ENCODE measurements at regions not wholly inside any gene's neighbourhood (a gene's known extent, or its start where the extent isn't known, plus 50 kb on each side); places are given as distances from the start of the nearest gene placed in this dataset.

DNA sequence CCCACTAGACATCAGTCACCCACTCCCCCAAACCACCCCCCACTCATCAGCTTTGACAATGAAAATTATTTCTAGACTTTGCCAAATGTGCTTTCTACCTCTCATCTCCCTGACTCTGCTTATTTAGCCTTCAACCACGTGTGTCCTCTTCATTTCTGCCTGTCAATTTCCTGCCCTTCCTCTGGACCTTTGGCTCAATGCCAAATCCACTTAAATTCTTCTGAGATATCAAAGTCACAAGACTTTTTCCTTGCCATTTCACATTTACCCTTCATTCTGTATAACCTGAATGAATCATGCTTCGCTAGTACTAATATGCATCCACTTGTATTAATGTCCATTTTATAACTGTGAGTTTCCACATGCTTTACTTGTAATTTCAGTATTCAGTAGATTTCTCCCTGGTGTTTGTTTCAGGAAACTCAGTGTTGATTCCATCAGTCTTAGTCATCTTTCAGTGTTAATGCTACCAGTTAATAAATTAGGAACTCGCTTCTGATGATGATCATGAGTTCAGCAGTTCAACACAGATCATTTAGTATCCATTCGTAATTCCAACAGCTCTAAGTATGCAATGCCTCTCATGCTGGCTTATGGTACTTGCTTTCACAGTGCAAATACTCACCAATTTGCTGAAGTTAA, 128.2 kb upstream of the OSTN start:
- H3K27me3 ChIP-seq (ENCODE audit: control insufficient read depth, insufficient read depth, low read length) = no peaks in the 10 kb centered on the region
- no peaks in the 10 kb centered on the region for H3K4me1 ChIP-seq (ENCODE audit: control insufficient read depth, insufficient read depth, low read length)
- H3K9me3 ChIP-seq (ENCODE audit: control insufficient read depth, insufficient read depth, low read length) = no peaks in the 10 kb centered on the region

DNA sequence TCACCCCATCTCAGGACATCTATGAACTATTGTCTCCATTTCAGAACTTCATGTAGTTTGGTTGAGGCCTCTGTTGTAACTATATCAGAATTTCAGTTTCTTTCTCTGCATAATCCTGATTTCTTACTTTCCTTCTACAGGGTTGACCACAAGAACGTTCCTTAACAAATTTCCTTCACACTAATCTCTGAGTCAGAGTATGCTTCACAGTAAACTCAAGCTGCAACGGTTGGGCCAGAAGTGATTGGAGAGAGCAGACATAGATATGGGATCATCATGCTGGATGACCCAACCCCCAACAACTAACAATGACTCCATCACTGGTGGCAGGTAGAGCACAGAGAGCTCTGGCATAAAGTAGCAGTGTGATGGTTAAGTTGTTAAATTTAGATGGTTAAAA, 128.8 kb upstream of the OSTN start:
- Histone ChIP-seq H3K4me3 (ENCODE audit: low read depth, low read length) (no peak overlapping the region), H3K9ac (ENCODE audit: low read depth, low read length) (no peak overlapping the region), H3K4me1 (ENCODE audit: control insufficient read depth, insufficient read depth, low read length) (no peaks in the 10 kb centered on the region), H3K27me3 (ENCODE audit: control insufficient read depth, insufficient read depth, low read length) (no peaks in the 10 kb centered on the region), H3K36me3 (ENCODE audit: control insufficient read depth, insufficient read depth, low read length) (no peaks in the 10 kb centered on the region), H3K9me3 (ENCODE audit: control insufficient read depth, insufficient read depth, low read length) (no peaks in the 10 kb centered on the region)

More for the DNA sequence above, 128.2 kb upstream of the OSTN start:
- no peaks in the 10 kb centered on the region for H3K36me3 ChIP-seq (ENCODE audit: control insufficient read depth, insufficient read depth, low read length)
- H3K9ac ChIP-seq (ENCODE audit: low read depth, low read length) = no peak overlapping the region
- H3K4me3 ChIP-seq (ENCODE audit: low read depth, low read length) = no peak overlapping the region

DNA sequence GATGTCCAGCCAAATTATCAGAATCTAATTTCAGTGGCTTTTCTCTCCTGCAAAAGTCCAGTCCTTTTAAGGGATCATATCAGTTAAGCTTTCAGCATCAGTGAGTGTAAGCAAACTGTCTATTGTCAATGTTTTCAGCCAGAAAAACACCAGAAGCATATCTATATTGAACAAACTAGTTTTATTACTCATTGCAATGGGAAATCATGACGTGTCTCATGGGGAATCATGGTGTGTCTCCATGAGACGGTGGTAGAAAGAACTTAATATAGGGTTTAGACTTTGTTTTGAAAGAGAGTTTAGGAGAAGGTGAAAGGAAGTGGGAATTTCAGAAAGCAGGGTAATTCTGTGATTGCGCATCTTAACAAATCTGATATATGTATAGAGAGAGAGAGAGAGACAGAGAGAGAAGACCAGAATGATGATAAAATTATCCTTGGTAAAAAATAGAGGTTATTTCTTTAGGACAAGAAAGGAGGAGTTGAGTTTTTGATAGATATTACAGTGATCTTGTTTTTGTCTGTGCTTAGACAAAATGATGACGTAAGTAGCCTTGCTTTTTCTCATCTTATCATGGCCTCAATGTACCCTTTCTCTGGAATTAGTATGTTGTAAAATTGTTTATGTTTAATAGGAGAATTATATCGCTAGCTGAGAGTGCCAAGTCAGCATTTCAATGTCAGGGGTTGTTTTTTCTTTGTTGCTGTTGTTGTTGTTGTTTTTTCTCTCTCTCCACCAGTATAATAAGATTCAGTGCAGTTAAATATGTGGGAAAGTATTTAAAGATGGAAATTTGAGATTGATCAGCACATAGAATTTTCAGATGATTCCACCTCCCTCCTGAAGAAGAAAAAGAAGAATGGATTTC, 129.9 kb upstream of the OSTN start:
- Histone ChIP-seq H3K27me3 (ENCODE audit: control insufficient read depth, insufficient read depth, low read length) (no peaks in the 10 kb centered on the region), H3K36me3 (ENCODE audit: control insufficient read depth, insufficient read depth, low read length) (no peaks in the 10 kb centered on the region), H3K9me3 (ENCODE audit: control insufficient read depth, insufficient read depth, low read length) (no peaks in the 10 kb centered on the region), H3K4me3 (ENCODE audit: low read depth, low read length) (no peak overlapping the region), H3K9ac (ENCODE audit: low read depth, low read length) (no peak overlapping the region), H3K4me1 (ENCODE audit: control insufficient read depth, insufficient read depth, low read length) (no peaks in the 10 kb centered on the region)

DNA sequence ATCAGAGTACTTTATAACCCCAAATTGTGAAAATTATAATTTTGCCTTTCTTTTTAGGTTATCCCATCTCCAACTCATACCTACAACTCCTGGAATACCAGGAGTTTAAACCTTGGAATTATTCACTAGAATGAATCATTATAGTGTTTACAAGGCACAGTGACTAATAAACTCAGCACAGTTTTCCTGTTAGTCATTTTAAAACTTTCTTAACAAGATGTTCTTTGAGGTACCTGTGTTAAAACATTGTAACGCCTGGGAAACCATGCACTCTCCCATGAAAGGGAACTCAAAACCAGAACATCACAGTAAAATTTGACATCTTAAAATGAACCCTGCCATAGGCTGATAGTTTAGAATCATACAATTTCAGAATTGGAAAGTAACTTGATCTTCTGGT, 132.4 kb upstream of the OSTN start:
- H3K27me3 ChIP-seq (ENCODE audit: control insufficient read depth, insufficient read depth, low read length) = no peaks in the 10 kb centered on the region
- H3K4me1 ChIP-seq (ENCODE audit: control insufficient read depth, insufficient read depth, low read length) = no peaks in the 10 kb centered on the region
- H3K36me3 ChIP-seq (ENCODE audit: control insufficient read depth, insufficient read depth, low read length) = no peaks in the 10 kb centered on the region
- H3K9me3 ChIP-seq (ENCODE audit: control insufficient read depth, insufficient read depth, low read length) = no peaks in the 10 kb centered on the region
- H3K4me3 ChIP-seq (ENCODE audit: low read depth, low read length) = no peak overlapping the region
- no peak overlapping the region for H3K9ac ChIP-seq (ENCODE audit: low read depth, low read length)

DNA sequence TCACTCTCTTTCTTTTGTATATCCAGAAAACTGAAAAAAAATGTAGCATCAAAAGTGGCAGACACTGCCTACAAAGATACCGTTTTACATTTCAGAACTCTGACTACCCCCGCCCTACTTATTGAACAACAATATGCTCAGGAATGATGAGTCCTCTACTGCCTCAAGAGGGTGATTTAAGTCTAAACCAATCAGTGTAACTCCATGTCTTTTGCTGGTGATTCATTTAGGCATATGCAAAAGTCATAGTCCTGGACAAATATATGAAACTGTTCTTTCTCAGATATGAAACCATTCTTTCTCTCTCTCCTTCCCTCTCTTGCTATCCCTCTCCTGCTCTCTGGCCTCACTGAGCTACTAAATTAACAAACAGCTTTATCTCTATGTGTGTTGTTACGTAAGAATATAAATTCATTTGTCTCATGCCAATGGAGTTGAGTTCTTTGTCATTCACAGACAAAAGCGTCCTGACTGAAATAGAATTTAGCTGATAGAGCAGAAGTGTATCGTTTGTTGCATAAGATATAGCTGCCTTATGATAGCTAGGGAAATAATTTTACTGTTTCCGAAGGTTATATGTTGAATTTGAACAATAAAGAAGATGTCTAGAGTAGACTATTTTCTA, 133.7 kb upstream of the OSTN start:
- Histone ChIP-seq H3K4me1 (ENCODE audit: control insufficient read depth, insufficient read depth, low read length) (no peaks in the 10 kb centered on the region), H3K9ac (ENCODE audit: low read depth, low read length) (no peak overlapping the region), H3K4me3 (ENCODE audit: low read depth, low read length) (no peak overlapping the region), H3K9me3 (ENCODE audit: control insufficient read depth, insufficient read depth, low read length) (no peaks in the 10 kb centered on the region), H3K27me3 (ENCODE audit: control insufficient read depth, insufficient read depth, low read length) (no peaks in the 10 kb centered on the region), H3K36me3 (ENCODE audit: control insufficient read depth, insufficient read depth, low read length) (no peaks in the 10 kb centered on the region)

DNA sequence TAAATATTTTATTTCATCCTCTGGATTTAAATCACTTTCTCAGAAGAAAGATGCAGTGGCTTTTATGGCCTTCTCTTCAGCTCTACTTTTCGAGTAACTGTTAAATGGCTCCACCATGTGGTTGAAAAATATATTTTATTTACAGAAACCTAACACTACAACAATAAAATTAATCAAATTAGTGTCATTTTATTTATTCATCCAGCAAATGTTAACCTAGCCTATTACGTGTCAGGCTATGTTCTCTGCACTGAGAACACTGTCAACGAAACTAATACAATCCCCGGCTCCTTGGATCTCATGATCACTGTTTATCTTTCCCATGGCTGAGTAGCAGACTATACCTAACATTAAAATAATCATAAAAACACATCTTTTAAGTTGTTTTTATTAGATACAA, 148.0 kb upstream of the OSTN start:
- H3K9me3 ChIP-seq (ENCODE audit: control insufficient read depth, insufficient read depth, low read length) = no peaks in the 10 kb centered on the region
- H3K4me3 ChIP-seq (ENCODE audit: low read depth, low read length) = no peak overlapping the region

DNA sequence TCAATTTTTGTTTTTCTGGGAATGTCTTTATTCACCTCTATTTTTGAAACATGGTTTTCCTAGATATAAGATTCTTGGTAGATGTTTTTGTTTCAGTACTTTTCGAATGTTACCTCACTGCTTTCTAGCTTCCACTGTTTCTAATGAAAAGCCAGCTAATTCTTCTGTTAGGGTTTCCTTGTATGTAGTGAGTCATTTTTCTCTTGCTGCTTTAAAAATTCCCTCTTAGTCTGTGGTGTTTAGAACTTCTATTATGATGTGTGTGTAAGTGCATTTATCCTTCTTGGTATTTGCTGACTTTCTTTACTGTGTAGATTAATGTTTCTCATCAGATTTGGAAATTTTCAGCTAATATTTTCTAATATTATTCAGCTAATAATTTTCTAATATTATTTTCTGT, 151.1 kb upstream of the OSTN start:
- Histone ChIP-seq H3K4me1 (ENCODE audit: control insufficient read depth, insufficient read depth, low read length) (no peaks in the 10 kb centered on the region), H3K9me3 (ENCODE audit: control insufficient read depth, insufficient read depth, low read length) (no peaks in the 10 kb centered on the region), H3K27me3 (ENCODE audit: control insufficient read depth, insufficient read depth, low read length) (no peaks in the 10 kb centered on the region), H3K4me3 (ENCODE audit: low read depth, low read length) (no peak overlapping the region), H3K36me3 (ENCODE audit: control insufficient read depth, insufficient read depth, low read length) (no peaks in the 10 kb centered on the region), H3K9ac (ENCODE audit: low read depth, low read length) (no peak overlapping the region)

More for the DNA sequence above, 148.0 kb upstream of the OSTN start:
- Histone ChIP-seq H3K36me3 (ENCODE audit: control insufficient read depth, insufficient read depth, low read length) (no peaks in the 10 kb centered on the region), H3K4me1 (ENCODE audit: control insufficient read depth, insufficient read depth, low read length) (no peaks in the 10 kb centered on the region), H3K9ac (ENCODE audit: low read depth, low read length) (no peak overlapping the region), H3K27me3 (ENCODE audit: control insufficient read depth, insufficient read depth, low read length) (no peaks in the 10 kb centered on the region)

DNA sequence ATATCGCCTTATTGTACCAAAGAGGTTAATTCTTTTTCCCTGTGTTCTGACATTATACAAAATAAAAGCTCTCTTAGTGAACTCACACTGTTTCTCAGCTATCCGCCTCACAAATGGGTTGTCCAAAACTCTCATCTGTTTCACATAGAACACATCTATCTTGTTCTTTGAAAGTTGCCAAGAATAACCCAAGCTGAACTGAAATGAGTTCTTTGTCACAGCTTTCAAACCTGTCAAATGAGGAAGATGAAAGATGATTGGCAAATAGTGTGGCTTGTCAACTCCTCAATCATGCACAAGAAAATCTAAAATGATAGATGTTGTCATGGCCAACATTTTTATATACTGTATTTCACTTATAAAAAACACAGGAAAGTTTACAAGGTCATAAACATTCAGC, 168.1 kb upstream of the OSTN start:
- H3K36me3 ChIP-seq (ENCODE audit: control insufficient read depth, insufficient read depth, low read length) = no peaks in the 10 kb centered on the region
- H3K4me1 ChIP-seq (ENCODE audit: control insufficient read depth, insufficient read depth, low read length) = no peaks in the 10 kb centered on the region
- H3K4me3 ChIP-seq (ENCODE audit: low read depth, low read length) = no peak overlapping the region
- H3K9ac ChIP-seq (ENCODE audit: low read depth, low read length) = no peak overlapping the region
- H3K9me3 ChIP-seq (ENCODE audit: control insufficient read depth, insufficient read depth, low read length) = no peaks in the 10 kb centered on the region
- no peaks in the 10 kb centered on the region for H3K27me3 ChIP-seq (ENCODE audit: control insufficient read depth, insufficient read depth, low read length)

DNA sequence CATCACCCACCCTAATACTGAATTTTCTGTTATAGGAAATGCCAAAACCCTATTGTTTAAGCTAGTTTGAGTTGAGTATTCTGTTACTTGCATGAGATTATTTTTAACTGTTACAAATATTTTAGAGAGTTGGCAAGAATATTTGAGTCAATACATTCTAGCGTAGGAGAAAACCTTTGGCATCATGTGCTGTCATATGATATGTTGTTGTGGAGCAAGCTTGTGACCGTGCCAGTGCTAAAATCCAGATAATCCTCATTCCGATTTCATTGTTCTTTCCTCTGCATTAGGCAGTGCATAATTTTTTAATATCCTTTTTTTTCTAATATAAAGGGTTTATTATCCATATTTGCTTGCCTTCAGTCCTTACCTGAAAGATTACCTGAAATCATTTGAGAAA, 168.0 kb upstream of the GMNC start:
- Histone ChIP-seq H3K9me3 (ENCODE audit: control insufficient read depth, insufficient read depth, low read length) (no peaks in the 10 kb centered on the region), H3K36me3 (ENCODE audit: control insufficient read depth, insufficient read depth, low read length) (no peaks in the 10 kb centered on the region), H3K27me3 (ENCODE audit: control insufficient read depth, insufficient read depth, low read length) (no peaks in the 10 kb centered on the region), H3K9ac (ENCODE audit: low read depth, low read length) (no peak overlapping the region), H3K4me1 (ENCODE audit: control insufficient read depth, insufficient read depth, low read length) (no peaks in the 10 kb centered on the region), H3K4me3 (ENCODE audit: low read depth, low read length) (no peak overlapping the region)

DNA sequence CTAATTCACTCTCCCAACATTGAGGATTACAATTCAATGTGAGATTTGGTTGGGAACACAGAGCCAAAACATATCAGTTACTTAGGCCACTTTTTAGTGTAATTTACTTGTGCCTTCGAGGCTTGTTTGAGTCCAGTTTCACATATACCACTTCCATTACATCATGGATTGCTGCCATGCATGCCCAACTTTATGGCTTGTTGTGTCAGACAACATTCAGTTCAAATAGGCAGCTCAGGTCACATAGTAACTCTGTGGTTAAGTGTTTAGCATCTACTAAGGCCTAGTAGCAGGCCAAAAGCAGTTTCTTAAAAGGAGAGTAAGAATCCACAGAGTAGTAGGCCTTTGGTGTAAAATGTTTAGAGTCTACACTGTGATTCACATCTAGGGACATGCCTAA, 164.3 kb upstream of the GMNC start:
- Histone ChIP-seq H3K4me1 (ENCODE audit: control insufficient read depth, insufficient read depth, low read length) (no peaks in the 10 kb centered on the region), H3K36me3 (ENCODE audit: control insufficient read depth, insufficient read depth, low read length) (no peaks in the 10 kb centered on the region), H3K27me3 (ENCODE audit: control insufficient read depth, insufficient read depth, low read length) (no peaks in the 10 kb centered on the region), H3K9me3 (ENCODE audit: control insufficient read depth, insufficient read depth, low read length) (no peaks in the 10 kb centered on the region), H3K4me3 (ENCODE audit: low read depth, low read length) (no peak overlapping the region), H3K9ac (ENCODE audit: low read depth, low read length) (no peak overlapping the region)

DNA sequence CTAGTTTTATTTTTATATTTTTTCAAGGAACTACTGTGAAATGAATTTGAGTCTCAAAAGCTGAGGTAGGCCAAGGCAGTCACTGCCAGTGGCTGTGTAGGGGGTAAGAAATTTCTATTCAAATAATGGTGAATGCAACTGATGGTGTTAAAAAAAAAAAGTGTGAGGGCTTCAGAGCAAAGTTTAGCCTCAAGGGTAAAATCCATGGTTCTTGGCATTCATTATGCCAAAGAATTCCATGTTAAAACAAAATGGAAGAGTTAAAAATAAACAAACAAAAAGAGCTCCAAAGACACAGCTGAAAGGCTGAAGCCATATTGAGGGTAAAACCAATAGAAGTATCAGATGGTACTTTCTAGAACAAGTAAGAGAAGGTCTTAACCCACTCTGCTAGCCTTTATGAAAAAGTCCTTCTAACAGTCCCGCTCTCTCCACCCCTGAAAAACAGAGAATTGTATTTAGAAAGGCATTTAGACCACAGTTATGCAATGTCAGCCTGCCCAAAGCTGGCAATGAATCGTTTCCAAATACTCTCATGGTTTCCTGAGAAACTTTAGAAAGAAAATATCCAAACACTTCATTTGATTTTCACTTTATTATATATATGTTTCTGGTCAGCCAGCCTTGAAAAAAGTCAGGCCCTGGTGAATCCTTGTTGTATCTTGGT, 158.4 kb upstream of the GMNC start:
- H3K36me3 ChIP-seq (ENCODE audit: control insufficient read depth, insufficient read depth, low read length) = no peaks in the 10 kb centered on the region
- no peaks in the 10 kb centered on the region for H3K9me3 ChIP-seq (ENCODE audit: control insufficient read depth, insufficient read depth, low read length)
- no peaks in the 10 kb centered on the region for H3K4me1 ChIP-seq (ENCODE audit: control insufficient read depth, insufficient read depth, low read length)
- no peak overlapping the region for H3K4me3 ChIP-seq (ENCODE audit: low read depth, low read length)
- no peaks in the 10 kb centered on the region for H3K27me3 ChIP-seq (ENCODE audit: control insufficient read depth, insufficient read depth, low read length)
- H3K9ac ChIP-seq (ENCODE audit: low read depth, low read length) = no peak overlapping the region

Data from iPS-15b (cell line).